K562 (cell line): ENCODE measurements at regions not wholly inside any gene's neighbourhood (a gene's known extent, or its start where the extent isn't known, plus 50 kb on each side); places are given as distances from the start of the nearest gene placed in this dataset.

ENCODE experiments used
- ATAC-seq: fragments of 200-7000 bp; cut with Tn5 transposase; 3 replicates; pipeline ENCODE4 v1.9.1; 2020; ENCODE audit warnings: moderate library complexity
- BruUV-seq: library from RNA; stranded (reverse); fragments of 400-500 nt; replicated peaks from 2 replicates; lab custom pipeline; 2021; lab: Mats Ljungman, UMichigan
- CTCF ChIA-PET: fragments of 300-600 bp; formaldehyde crosslinking; extraction: SDS; loops from one replicate; lab custom pipeline; 2021; ENCODE audit warnings: low intra/inter-chr PET ratio; lab: Yijun Ruan, JAX
- POLR2A ChIA-PET: fragments of 300-600, 350-650 bp; sonication (Branson Sonifier 250); formaldehyde crosslinking; extraction: SDS; loops from one replicate; lab custom pipeline; 2021; ENCODE audit warnings: antibody characterized with exemption, inconsistent platforms; lab: Yijun Ruan, JAX
- DNase-seq, 4 experiments: peaks; one replicate each; pipeline versions ENCODE4 v3.0.0 to v3.0.0-alpha.2; 2011 to 2018; ENCODE audit warnings: low spot score in 3 of 4, mixed read lengths in 3 of 4; ENCODE audit errors: extremely low read depth in 1 of 4
- FAIRE-seq: peaks from 2 replicates; lab custom pipeline; 2011; peaks lifted over from hg19 to GRCh38; lab: Jason Lieb, UNC
- H2AFZ ChIP-seq: 2 replicates; pipeline ENCODE4 v1.6.0; 2011; ENCODE audit warnings: low read depth, low read length, control low read depth, inconsistent platforms
- H3K27ac ChIP-seq: fragments of 200-600 bp; 3 replicates; pipeline ENCODE4 v1.8.0; 2011; ENCODE audit warnings: low read depth, mild to moderate bottlenecking, control low read depth, inconsistent platforms, low read length, moderate library complexity, mixed read lengths; ENCODE audit errors: extremely low read depth
- H3K27me3 ChIP-seq, 2 experiments: fragments of 300-600 bp in 1 of 2; 2 replicates in 1 of 2; 3 replicates in 1 of 2; pipeline versions ENCODE4 v1.6.0 to v1.8.0; 2011; ENCODE audit warnings: inconsistent platforms in 2 of 2, low read length in 2 of 2, mild to moderate bottlenecking in 1 of 2, mixed read lengths in 1 of 2, moderate library complexity in 1 of 2; ENCODE audit not compliant: control insufficient read depth in 2 of 2, insufficient read depth in 2 of 2
- H3K36me3 ChIP-seq: fragments of 300-600 bp; 3 replicates; pipeline ENCODE4 v1.8.0; 2011; ENCODE audit warnings: mild to moderate bottlenecking, low read length, inconsistent platforms; ENCODE audit not compliant: control insufficient read depth, insufficient read depth
- H3K4me1 ChIP-seq, 2 experiments: fragments of 200-600 bp in 1 of 2; replicated peaks in 1 of 2; 2 replicates in 1 of 2; 3 replicates in 1 of 2; pipeline versions ENCODE4 v1.5.1 to v1.8.0; 2011; ENCODE audit warnings: inconsistent platforms in 2 of 2, low read length in 2 of 2, mild to moderate bottlenecking in 1 of 2, mixed read lengths in 1 of 2, moderate library complexity in 1 of 2; ENCODE audit not compliant: control insufficient read depth in 2 of 2, insufficient read depth in 2 of 2
- H3K4me2 ChIP-seq: 2 replicates; pipeline ENCODE4 v1.6.1; 2011; ENCODE audit warnings: low read length, control low read depth, inconsistent platforms, mixed read lengths; ENCODE audit not compliant: insufficient read depth
- H3K4me3 ChIP-seq: fragments of 200-600 bp; sonication (generic), shearing (Covaris generic); 2 replicates; pipeline ENCODE4 v1.5.1; 2016; ENCODE audit warnings: control low read depth, inconsistent platforms
- H3K79me2 ChIP-seq: fragments of 200-600 bp; 3 replicates; pipeline ENCODE4 v1.8.0; 2011; ENCODE audit warnings: low read length, inconsistent platforms; ENCODE audit not compliant: control insufficient read depth, insufficient read depth
- H3K9ac ChIP-seq, 2 experiments: 2 replicates each; pipeline versions ENCODE4 v1.6.0 to v1.6.1; 2011; ENCODE audit warnings: low read depth in 2 of 2, low read length in 2 of 2, control low read depth in 1 of 2, inconsistent platforms in 1 of 2, mild to moderate bottlenecking in 1 of 2, mixed read lengths in 1 of 2; ENCODE audit not compliant: insufficient read depth in 1 of 2
- H3K9me1 ChIP-seq: one replicate; pipeline ENCODE4 v1.6.0; 2011; ENCODE audit warnings: inconsistent platforms, mild to moderate bottlenecking, low read length, moderate library complexity; ENCODE audit not compliant: control insufficient read depth, insufficient read depth
- H3K9me3 ChIP-seq: replicated peaks from 2 replicates; pipeline ENCODE4 v1.5.1; 2011; ENCODE audit warnings: low read depth, low read length, inconsistent platforms; ENCODE audit not compliant: control insufficient read depth, insufficient read depth
- H4K20me1 ChIP-seq: replicated peaks from 2 replicates; pipeline ENCODE4 v1.6.1; 2011; ENCODE audit warnings: low read length, inconsistent platforms, mixed read lengths; ENCODE audit not compliant: control insufficient read depth, insufficient read depth
- KLF6 ChIP-seq: fragments of 250-450 bp; sonication (Bioruptor Pico); IDR thresholded peaks from 2 replicates; pipeline ENCODE4 v1.4.0; 2020; ENCODE audit warnings: mild to moderate bottlenecking, moderate library complexity, borderline replicate concordance
- MTA1 ChIP-seq: fragments of 450-650 bp; IDR thresholded peaks from 2 replicates; pipeline ENCODE4 v1.6.1; 2017; ENCODE audit warnings: borderline replicate concordance
- POLR2B ChIP-seq: fragments of 450-650 bp; IDR thresholded peaks from 2 replicates; pipeline ENCODE4 v1.6.1; 2018; ENCODE audit warnings: low read depth; ENCODE audit not compliant: partially characterized antibody
- PRMT5 ChIP-seq: sonication (generic); formaldehyde crosslinking; IDR thresholded peaks from 2 replicates; pipeline ENCODE4 v1.5.0; 2020; ENCODE audit warnings: missing genetic modification reagents
- ZNF217 ChIP-seq: sonication (generic); formaldehyde crosslinking; IDR thresholded peaks from 2 replicates; pipeline ENCODE4 v1.8.0; 2022; ENCODE audit warnings: mild to moderate bottlenecking, missing genetic modification reagents
- ZNF41 ChIP-seq: fragments of 250-450 bp; sonication (Bioruptor Pico); conservative IDR thresholded peaks from 2 replicates; pipeline ENCODE4 v1.4.0; 2020; ENCODE audit warnings: mild to moderate bottlenecking
- ZSCAN32 ChIP-seq: fragments of 450-650 bp; formaldehyde crosslinking; IDR thresholded peaks from 2 replicates; pipeline ENCODE4 v1.4.0; 2020; ENCODE audit warnings: mild to moderate bottlenecking, moderate library complexity
- WGBS: fragments of 100-300 bp; shearing (Covaris generic); methylation state at CpG from one replicate; pipeline ENCODE4 v1.1.6; 2016; ENCODE audit warnings: low coverage, mixed read lengths; ENCODE audit not compliant: insufficient coverage; ENCODE audit errors: missing lambda C conversion rate; 5-methylcytosine and 5-hydroxymethylcytosine counted together
- in situ Hi-C: fragments of 300-500 bp; cut with MboI; formaldehyde crosslinking; loops from 4 replicates; pipeline ENCODE4 v1.15.0; 2018; ENCODE audit warnings: inconsistent platforms, mixed read lengths
- intact Hi-C: fragments of 100-400 bp; cut with micrococcal nuclease; formaldehyde crosslinking; loops from 2 replicates; pipeline ENCODE4 v1.14.2; 2022
- TF ChIP-seq, protein P1 (sequence below): sonication (generic); formaldehyde crosslinking; IDR thresholded peaks from 2 replicates; pipeline ENCODE4 v1.8.1; 2023; ENCODE audit warnings: mild to moderate bottlenecking, missing genetic modification reagents
- TF ChIP-seq, protein P2 (sequence below): fragments of 450-650 bp; IDR thresholded peaks from 2 replicates; pipeline ENCODE4 v1.6.1; 2014; ENCODE audit warnings: low read depth, mild to moderate bottlenecking, moderate library complexity, borderline replicate concordance

DNA sequence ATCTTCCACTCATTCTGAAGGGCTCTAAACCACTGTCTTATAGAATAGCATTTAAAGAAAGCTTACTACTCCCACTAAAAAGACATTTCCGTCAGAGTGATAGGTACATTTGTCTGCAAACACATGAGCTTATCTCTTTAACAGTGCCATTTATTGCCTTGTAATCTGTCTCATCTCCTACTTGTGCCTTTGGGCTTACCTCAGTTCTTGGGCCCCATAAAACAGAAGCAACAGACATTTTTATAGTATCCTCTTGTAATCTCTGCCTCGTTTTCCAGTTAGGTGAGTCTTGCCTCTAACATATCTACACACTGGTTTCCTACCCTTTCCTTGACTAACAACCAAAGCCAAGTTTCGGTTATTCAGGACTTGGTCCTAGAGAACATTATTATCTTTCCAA, 681.4 kb upstream of the KIF2B start:
- H3K4me3 ChIP-seq, result no peak overlapping the region
- WGBS, result 3% methylated on average over 3 of the region's 3 CpGs
- CTCF ChIA-PET, result no interaction called here
- no peaks in the 10 kb centered on the region for H3K27me3 ChIP-seq
- intact Hi-C loops, result no loop called here
- no peaks in the 10 kb centered on the region for H3K9me1 ChIP-seq
- in situ Hi-C loops, result no loop called here
- H3K9me3 ChIP-seq, result no peaks in the 10 kb centered on the region; the same call in 1 of the 2 replicates
- H2AFZ ChIP-seq, result no peak overlapping the region
- TF ChIP-seq PRMT5, result no peak
- no peak for TF ChIP-seq KLF6
- no TSS peak for BruUV-seq
- H3K9ac ChIP-seq, result no peak overlapping the region
- H3K4me2 ChIP-seq, result no peak overlapping the region
- no peaks in the 10 kb centered on the region for H3K36me3 ChIP-seq
- ATAC-seq, result no peak
- no peak for DNase-seq
- no peak overlapping the region for H3K27ac ChIP-seq
- H3K79me2 ChIP-seq, result no peaks in the 10 kb centered on the region
- H3K4me1 ChIP-seq, result no peaks in the 10 kb centered on the region
- POLR2A ChIA-PET, result no interaction called here
- H4K20me1 ChIP-seq, result no peaks in the 10 kb centered on the region
- FAIRE-seq, result no peak

DNA sequence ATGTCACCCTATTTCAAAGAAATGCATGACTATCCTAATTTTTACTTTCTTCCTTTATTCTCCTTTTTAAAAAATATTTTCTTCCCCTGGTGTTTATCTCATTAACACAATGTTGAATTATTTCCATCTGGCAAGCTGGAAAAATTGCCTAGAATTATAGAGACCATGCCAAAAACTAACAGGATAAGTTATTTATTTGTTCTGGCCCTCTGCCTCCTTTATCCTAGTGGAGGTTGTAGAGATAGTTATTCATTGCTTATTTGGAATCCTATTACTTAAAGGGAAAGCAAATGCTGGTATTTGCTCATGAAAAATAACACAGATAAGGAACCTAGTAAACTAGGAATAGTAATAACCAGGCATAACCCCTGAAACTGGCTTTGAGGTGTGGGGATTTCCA, 684.9 kb upstream of the KIF2B start:
- intact Hi-C loops (no loop called here), in situ Hi-C loops (no loop called here)
- Histone ChIP-seq H3K4me3 (no peak overlapping the region), H3K36me3 (no peaks in the 10 kb centered on the region), H2AFZ (no peak overlapping the region)
- POLR2A ChIA-PET, result no interaction called here
- FAIRE-seq, result no peak
- TF ChIP-seq, protein P1, sequence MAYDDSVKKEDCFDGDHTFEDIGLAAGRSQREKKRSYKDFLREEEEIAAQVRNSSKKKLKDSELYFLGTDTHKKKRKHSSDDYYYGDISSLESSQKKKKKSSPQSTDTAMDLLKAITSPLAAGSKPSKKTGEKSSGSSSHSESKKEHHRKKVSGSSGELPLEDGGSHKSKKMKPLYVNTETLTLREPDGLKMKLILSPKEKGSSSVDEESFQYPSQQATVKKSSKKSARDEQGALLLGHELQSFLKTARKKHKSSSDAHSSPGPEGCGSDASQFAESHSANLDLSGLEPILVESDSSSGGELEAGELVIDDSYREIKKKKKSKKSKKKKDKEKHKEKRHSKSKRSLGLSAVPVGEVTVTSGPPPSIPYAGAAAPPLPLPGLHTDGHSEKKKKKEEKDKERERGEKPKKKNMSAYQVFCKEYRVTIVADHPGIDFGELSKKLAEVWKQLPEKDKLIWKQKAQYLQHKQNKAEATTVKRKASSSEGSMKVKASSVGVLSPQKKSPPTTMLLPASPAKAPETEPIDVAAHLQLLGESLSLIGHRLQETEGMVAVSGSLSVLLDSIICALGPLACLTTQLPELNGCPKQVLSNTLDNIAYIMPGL (CRISPR knock-in tag), result no peak
- TF ChIP-seq, protein P2, sequence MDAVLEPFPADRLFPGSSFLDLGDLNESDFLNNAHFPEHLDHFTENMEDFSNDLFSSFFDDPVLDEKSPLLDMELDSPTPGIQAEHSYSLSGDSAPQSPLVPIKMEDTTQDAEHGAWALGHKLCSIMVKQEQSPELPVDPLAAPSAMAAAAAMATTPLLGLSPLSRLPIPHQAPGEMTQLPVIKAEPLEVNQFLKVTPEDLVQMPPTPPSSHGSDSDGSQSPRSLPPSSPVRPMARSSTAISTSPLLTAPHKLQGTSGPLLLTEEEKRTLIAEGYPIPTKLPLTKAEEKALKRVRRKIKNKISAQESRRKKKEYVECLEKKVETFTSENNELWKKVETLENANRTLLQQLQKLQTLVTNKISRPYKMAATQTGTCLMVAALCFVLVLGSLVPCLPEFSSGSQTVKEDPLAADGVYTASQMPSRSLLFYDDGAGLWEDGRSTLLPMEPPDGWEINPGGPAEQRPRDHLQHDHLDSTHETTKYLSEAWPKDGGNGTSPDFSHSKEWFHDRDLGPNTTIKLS, result no peak
- TF ChIP-seq ZSCAN32 (CRISPR knock-in tag) (no peak), MTA1 (no peak), ZNF41 (no peak), POLR2B (no peak), ZNF217 (CRISPR knock-in tag) (no peak)
- TF ChIP-seq, all 486 proteins: peak for 0
- no peak for DNase-seq
- no peak overlapping the region for H3K27ac ChIP-seq
- H3K79me2 ChIP-seq, result no peaks in the 10 kb centered on the region
- H3K4me1 ChIP-seq, result no peaks in the 10 kb centered on the region
- CTCF ChIA-PET, result no interaction called here
- no peaks in the 10 kb centered on the region for H4K20me1 ChIP-seq
- H3K4me2 ChIP-seq, result no peak overlapping the region
- no peaks in the 10 kb centered on the region for H3K27me3 ChIP-seq
- H3K9me3 ChIP-seq, result no peaks in the 10 kb centered on the region; the same call in 1 of the 2 replicates
- no TSS peak for BruUV-seq
- no peaks in the 10 kb centered on the region for H3K9me1 ChIP-seq
- no peak overlapping the region for H3K9ac ChIP-seq
- ATAC-seq, result no peak
